Endothelial cell (in vitro differentiated cells): ENCODE measurements at regions not wholly inside any gene's neighbourhood (a gene's known extent, or its start where the extent isn't known, plus 50 kb on each side); places are given as distances from the start of the nearest gene placed in this dataset.

Experiments used
- DNase-seq: peaks from one replicate; pipeline ENCODE4 v3.0.0; 2021; ENCODE audit warnings: low spot score
- H3K27ac Mint-ChIP-seq: one replicate; pipeline ENCODE4 v1.8.0; 2021; ENCODE audit warnings: mixed read lengths, inconsistent platforms; ENCODE audit not compliant: unreplicated experiment
- H3K27me3 Mint-ChIP-seq: one replicate; pipeline ENCODE4 v1.8.0; 2021; ENCODE audit warnings: mild to moderate bottlenecking, moderate library complexity, mixed read lengths, inconsistent platforms; ENCODE audit not compliant: unreplicated experiment
- H3K36me3 Mint-ChIP-seq: one replicate; pipeline ENCODE4 v1.8.0; 2021; ENCODE audit warnings: mild to moderate bottlenecking, low read depth, mixed read lengths, inconsistent platforms; ENCODE audit not compliant: unreplicated experiment
- H3K4me1 Mint-ChIP-seq: one replicate; pipeline ENCODE4 v1.8.0; 2021; ENCODE audit warnings: mild to moderate bottlenecking, mixed read lengths, inconsistent platforms; ENCODE audit not compliant: unreplicated experiment
- H3K4me3 Mint-ChIP-seq: one replicate; pipeline ENCODE4 v1.8.0; 2021; ENCODE audit warnings: mild to moderate bottlenecking, mixed read lengths, inconsistent platforms; ENCODE audit not compliant: unreplicated experiment
- H3K9me3 Mint-ChIP-seq: one replicate; pipeline ENCODE4 v1.8.0; 2021; ENCODE audit warnings: mixed read lengths, inconsistent platforms; ENCODE audit not compliant: unreplicated experiment
- CTCF ChIP-seq: fragments of 200-600 bp; sonication (generic); IDR thresholded peaks from one replicate; pipeline ENCODE4 v1.5.0; 2021; ENCODE audit warnings: antibody characterized with exemption; ENCODE audit not compliant: unreplicated experiment

GRCh38 chr5:7976411-7977190, 107.7 kb downstream of the MTRR start:
- no peak overlapping the region for H3K27ac Mint-ChIP-seq
- TF ChIP-seq CTCF: no peak
- no peaks in the 10 kb centered on the region for H3K9me3 Mint-ChIP-seq
- no peak overlapping the region for H3K4me3 Mint-ChIP-seq
- DNase-seq: no peak
- no peaks in the 10 kb centered on the region for H3K27me3 Mint-ChIP-seq
- H3K36me3 Mint-ChIP-seq: no peaks in the 10 kb centered on the region
- no peaks in the 10 kb centered on the region for H3K4me1 Mint-ChIP-seq

- Mint-ChIP-seq H3K36me3 (no peaks in the 10 kb centered on the region), H3K4me3 (no peak overlapping the region), H3K9me3 (no peaks in the 10 kb centered on the region), H3K4me1 (no peaks in the 10 kb centered on the region), H3K27ac (no peak overlapping the region), H3K27me3 (no peaks in the 10 kb centered on the region)
- DNase-seq: no peak
- no peak for TF ChIP-seq CTCF
Measured at GRCh38 chr5:7978114-7978513, 109.2 kb downstream of the MTRR start.

GRCh38 chr5:7978991-7979390, 110.0 kb downstream of the MTRR start:
- no peak for DNase-seq
- H3K27ac Mint-ChIP-seq: no peak overlapping the region
- no peaks in the 10 kb centered on the region for H3K27me3 Mint-ChIP-seq
- H3K9me3 Mint-ChIP-seq: no peaks in the 10 kb centered on the region
- H3K4me1 Mint-ChIP-seq: no peaks in the 10 kb centered on the region
- no peak for TF ChIP-seq CTCF
- no peaks in the 10 kb centered on the region for H3K36me3 Mint-ChIP-seq
- H3K4me3 Mint-ChIP-seq: no peak overlapping the region

- Mint-ChIP-seq H3K27me3 (no peaks in the 10 kb centered on the region), H3K4me3 (no peak overlapping the region)
Measured at GRCh38 chr5:7980881-7981280, 111.9 kb downstream of the MTRR start.

More at GRCh38 chr5:7980881-7981280, 111.9 kb downstream of the MTRR start:
- Mint-ChIP-seq H3K4me1 (no peaks in the 10 kb centered on the region), H3K36me3 (no peaks in the 10 kb centered on the region), H3K9me3 (no peaks in the 10 kb centered on the region), H3K27ac (no peak overlapping the region)
- no peak for DNase-seq
- no peak for TF ChIP-seq CTCF
